ENCODE measurements at regions not wholly inside any gene's neighbourhood (a gene's known extent, or its start where the extent isn't known, plus 50 kb on each side); places are given as distances from the start of the nearest gene placed in this dataset.

DNA sequence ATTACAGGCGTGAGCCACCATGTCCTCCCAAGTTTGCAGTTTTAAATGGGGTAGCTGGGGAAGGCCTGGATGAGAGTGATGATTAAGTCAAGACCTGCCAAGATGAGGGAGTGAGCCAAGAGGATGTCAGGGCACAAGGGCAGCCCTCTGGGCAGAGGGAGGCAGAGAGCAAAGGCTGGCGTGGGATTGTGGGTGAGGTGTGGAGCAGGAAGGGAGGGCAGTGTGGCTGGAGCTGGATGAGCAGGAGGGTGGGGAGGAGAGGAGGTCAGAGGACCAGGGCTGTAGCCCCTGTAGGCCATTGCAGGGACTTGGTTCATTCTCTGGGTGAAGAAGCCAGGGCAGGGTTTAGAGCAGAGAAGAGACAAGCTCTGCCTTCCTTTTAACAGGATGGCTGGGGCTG, 53.7 kb upstream of the CTNNA1 start:
- TF ChIP-seq, protein P1, sequence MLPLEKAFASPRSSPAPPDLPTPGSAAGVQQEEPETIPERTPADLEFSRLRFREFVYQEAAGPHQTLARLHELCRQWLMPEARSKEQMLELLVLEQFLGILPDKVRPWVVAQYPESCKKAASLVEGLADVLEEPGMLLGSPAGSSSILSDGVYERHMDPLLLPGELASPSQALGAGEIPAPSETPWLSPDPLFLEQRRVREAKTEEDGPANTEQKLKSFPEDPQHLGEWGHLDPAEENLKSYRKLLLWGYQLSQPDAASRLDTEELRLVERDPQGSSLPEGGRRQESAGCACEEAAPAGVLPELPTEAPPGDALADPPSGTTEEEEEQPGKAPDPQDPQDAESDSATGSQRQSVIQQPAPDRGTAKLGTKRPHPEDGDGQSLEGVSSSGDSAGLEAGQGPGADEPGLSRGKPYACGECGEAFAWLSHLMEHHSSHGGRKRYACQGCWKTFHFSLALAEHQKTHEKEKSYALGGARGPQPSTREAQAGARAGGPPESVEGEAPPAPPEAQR (CRISPR knock-in tag; IDR thresholded peaks at IDR 0.05) = no peak
- TF ChIP-seq NR3C1 (CRISPR knock-in tag; conservative IDR thresholded peaks at IDR 0.05; ENCODE audit: low read depth) (no peak), NFYB (CRISPR knock-in tag; conservative IDR thresholded peaks at IDR 0.05; ENCODE audit: low read depth) (no peak), CREM (CRISPR knock-in tag; IDR thresholded peaks at IDR 0.05) (no peak), TCF7 (CRISPR knock-in tag; IDR thresholded peaks at IDR 0.05; ENCODE audit: low read depth) (no peak), ZNF317 (CRISPR knock-in tag; IDR thresholded peaks at IDR 0.05; ENCODE audit: borderline replicate concordance, low read depth) (no peak), NFATC4 (CRISPR knock-in tag; IDR thresholded peaks at IDR 0.05) (no peak), ZNF219 (CRISPR knock-in tag; IDR thresholded peaks at IDR 0.05; ENCODE audit: borderline replicate concordance) (no peak)
- TF ChIP-seq, protein P2, sequence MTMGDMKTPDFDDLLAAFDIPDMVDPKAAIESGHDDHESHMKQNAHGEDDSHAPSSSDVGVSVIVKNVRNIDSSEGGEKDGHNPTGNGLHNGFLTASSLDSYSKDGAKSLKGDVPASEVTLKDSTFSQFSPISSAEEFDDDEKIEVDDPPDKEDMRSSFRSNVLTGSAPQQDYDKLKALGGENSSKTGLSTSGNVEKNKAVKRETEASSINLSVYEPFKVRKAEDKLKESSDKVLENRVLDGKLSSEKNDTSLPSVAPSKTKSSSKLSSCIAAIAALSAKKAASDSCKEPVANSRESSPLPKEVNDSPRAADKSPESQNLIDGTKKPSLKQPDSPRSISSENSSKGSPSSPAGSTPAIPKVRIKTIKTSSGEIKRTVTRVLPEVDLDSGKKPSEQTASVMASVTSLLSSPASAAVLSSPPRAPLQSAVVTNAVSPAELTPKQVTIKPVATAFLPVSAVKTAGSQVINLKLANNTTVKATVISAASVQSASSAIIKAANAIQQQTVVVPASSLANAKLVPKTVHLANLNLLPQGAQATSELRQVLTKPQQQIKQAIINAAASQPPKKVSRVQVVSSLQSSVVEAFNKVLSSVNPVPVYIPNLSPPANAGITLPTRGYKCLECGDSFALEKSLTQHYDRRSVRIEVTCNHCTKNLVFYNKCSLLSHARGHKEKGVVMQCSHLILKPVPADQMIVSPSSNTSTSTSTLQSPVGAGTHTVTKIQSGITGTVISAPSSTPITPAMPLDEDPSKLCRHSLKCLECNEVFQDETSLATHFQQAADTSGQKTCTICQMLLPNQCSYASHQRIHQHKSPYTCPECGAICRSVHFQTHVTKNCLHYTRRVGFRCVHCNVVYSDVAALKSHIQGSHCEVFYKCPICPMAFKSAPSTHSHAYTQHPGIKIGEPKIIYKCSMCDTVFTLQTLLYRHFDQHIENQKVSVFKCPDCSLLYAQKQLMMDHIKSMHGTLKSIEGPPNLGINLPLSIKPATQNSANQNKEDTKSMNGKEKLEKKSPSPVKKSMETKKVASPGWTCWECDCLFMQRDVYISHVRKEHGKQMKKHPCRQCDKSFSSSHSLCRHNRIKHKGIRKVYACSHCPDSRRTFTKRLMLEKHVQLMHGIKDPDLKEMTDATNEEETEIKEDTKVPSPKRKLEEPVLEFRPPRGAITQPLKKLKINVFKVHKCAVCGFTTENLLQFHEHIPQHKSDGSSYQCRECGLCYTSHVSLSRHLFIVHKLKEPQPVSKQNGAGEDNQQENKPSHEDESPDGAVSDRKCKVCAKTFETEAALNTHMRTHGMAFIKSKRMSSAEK (CRISPR knock-in tag; IDR thresholded peaks at IDR 0.05; ENCODE audit: borderline replicate concordance) = no peak
- TF ChIP-seq, protein P3, sequence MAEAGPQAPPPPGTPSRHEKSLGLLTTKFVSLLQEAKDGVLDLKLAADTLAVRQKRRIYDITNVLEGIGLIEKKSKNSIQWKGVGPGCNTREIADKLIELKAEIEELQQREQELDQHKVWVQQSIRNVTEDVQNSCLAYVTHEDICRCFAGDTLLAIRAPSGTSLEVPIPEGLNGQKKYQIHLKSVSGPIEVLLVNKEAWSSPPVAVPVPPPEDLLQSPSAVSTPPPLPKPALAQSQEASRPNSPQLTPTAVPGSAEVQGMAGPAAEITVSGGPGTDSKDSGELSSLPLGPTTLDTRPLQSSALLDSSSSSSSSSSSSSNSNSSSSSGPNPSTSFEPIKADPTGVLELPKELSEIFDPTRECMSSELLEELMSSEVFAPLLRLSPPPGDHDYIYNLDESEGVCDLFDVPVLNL (CRISPR knock-in tag; IDR thresholded peaks at IDR 0.05; ENCODE audit: borderline replicate concordance, low read depth) = no peak
- TF ChIP-seq, protein P4, sequence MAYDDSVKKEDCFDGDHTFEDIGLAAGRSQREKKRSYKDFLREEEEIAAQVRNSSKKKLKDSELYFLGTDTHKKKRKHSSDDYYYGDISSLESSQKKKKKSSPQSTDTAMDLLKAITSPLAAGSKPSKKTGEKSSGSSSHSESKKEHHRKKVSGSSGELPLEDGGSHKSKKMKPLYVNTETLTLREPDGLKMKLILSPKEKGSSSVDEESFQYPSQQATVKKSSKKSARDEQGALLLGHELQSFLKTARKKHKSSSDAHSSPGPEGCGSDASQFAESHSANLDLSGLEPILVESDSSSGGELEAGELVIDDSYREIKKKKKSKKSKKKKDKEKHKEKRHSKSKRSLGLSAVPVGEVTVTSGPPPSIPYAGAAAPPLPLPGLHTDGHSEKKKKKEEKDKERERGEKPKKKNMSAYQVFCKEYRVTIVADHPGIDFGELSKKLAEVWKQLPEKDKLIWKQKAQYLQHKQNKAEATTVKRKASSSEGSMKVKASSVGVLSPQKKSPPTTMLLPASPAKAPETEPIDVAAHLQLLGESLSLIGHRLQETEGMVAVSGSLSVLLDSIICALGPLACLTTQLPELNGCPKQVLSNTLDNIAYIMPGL (CRISPR knock-in tag; IDR thresholded peaks at IDR 0.05) = no peak
- TF ChIP-seq, protein P5, sequence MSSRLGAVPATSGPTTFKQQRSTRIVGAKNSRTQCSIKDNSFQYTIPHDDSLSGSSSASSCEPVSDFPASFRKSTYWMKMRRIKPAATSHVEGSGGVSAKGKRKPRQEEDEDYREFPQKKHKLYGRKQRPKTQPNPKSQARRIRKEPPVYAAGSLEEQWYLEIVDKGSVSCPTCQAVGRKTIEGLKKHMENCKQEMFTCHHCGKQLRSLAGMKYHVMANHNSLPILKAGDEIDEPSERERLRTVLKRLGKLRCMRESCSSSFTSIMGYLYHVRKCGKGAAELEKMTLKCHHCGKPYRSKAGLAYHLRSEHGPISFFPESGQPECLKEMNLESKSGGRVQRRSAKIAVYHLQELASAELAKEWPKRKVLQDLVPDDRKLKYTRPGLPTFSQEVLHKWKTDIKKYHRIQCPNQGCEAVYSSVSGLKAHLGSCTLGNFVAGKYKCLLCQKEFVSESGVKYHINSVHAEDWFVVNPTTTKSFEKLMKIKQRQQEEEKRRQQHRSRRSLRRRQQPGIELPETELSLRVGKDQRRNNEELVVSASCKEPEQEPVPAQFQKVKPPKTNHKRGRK (CRISPR knock-in tag; IDR thresholded peaks at IDR 0.05; ENCODE audit: borderline replicate concordance) = no peak
- TF ChIP-seq, protein P6, sequence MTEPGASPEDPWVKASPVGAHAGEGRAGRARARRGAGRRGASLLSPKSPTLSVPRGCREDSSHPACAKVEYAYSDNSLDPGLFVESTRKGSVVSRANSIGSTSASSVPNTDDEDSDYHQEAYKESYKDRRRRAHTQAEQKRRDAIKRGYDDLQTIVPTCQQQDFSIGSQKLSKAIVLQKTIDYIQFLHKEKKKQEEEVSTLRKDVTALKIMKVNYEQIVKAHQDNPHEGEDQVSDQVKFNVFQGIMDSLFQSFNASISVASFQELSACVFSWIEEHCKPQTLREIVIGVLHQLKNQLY (CRISPR knock-in tag; IDR thresholded peaks at IDR 0.05) = no peak
- TF ChIP-seq, protein P7, sequence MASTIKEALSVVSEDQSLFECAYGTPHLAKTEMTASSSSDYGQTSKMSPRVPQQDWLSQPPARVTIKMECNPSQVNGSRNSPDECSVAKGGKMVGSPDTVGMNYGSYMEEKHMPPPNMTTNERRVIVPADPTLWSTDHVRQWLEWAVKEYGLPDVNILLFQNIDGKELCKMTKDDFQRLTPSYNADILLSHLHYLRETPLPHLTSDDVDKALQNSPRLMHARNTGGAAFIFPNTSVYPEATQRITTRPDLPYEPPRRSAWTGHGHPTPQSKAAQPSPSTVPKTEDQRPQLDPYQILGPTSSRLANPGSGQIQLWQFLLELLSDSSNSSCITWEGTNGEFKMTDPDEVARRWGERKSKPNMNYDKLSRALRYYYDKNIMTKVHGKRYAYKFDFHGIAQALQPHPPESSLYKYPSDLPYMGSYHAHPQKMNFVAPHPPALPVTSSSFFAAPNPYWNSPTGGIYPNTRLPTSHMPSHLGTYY (CRISPR knock-in tag; IDR thresholded peaks at IDR 0.05) = no peak
- TF ChIP-seq, protein P8, sequence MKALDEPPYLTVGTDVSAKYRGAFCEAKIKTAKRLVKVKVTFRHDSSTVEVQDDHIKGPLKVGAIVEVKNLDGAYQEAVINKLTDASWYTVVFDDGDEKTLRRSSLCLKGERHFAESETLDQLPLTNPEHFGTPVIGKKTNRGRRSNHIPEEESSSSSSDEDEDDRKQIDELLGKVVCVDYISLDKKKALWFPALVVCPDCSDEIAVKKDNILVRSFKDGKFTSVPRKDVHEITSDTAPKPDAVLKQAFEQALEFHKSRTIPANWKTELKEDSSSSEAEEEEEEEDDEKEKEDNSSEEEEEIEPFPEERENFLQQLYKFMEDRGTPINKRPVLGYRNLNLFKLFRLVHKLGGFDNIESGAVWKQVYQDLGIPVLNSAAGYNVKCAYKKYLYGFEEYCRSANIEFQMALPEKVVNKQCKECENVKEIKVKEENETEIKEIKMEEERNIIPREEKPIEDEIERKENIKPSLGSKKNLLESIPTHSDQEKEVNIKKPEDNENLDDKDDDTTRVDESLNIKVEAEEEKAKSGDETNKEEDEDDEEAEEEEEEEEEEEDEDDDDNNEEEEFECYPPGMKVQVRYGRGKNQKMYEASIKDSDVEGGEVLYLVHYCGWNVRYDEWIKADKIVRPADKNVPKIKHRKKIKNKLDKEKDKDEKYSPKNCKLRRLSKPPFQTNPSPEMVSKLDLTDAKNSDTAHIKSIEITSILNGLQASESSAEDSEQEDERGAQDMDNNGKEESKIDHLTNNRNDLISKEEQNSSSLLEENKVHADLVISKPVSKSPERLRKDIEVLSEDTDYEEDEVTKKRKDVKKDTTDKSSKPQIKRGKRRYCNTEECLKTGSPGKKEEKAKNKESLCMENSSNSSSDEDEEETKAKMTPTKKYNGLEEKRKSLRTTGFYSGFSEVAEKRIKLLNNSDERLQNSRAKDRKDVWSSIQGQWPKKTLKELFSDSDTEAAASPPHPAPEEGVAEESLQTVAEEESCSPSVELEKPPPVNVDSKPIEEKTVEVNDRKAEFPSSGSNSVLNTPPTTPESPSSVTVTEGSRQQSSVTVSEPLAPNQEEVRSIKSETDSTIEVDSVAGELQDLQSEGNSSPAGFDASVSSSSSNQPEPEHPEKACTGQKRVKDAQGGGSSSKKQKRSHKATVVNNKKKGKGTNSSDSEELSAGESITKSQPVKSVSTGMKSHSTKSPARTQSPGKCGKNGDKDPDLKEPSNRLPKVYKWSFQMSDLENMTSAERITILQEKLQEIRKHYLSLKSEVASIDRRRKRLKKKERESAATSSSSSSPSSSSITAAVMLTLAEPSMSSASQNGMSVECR (CRISPR knock-in tag; IDR thresholded peaks at IDR 0.05; ENCODE audit: borderline replicate concordance) = no peak
- Mint-ChIP-seq H3K27me3 (ENCODE audit: low read depth) (no peaks in the 10 kb centered on the region), H3K4me1 (peaks cover 12% of the 10 kb centered on the region), H3K9me3 (peaks cover 4% of the 10 kb centered on the region; the same call in 1 of the 2 replicates), H3K27ac (no peak overlapping the region; the same call in 1 of the 2 replicates), H3K36me3 (no peaks in the 10 kb centered on the region), H3K4me3 (no peak overlapping the region)
- CTCF ChIA-PET = interaction anchor here (1.0 kb wide), 1 partner anchor 26 kb away, joined by 4 read pairs; no protein-coding TSS in a partner anchor
- POLR2A ChIA-PET = no interaction called here
- no peak for DNase-seq (ENCODE audit: low spot score)
- no peak for ATAC-seq
